GM21717 (cell line): ENCODE measurements at regions not wholly inside any gene's neighbourhood (a gene's known extent, or its start where the extent isn't known, plus 50 kb on each side); places are given as distances from the start of the nearest gene placed in this dataset.
"Not testable (repeated sequence)": the region's sequence is repeated elsewhere in the genome, so short reads cannot be mapped to it uniquely, and the experiment has no call there.

Source experiments
- ATAC-seq: cut with Tn5 transposase; IDR thresholded peaks from one replicate; pipeline ENCODE4 v1.9.1; 2021; ENCODE audit warnings: mild to moderate bottlenecking, moderate library complexity; ENCODE audit not compliant: unreplicated experiment

- no peak for ATAC-seq
These were observed 1160.7 kb downstream of the CNTNAP5 start for GRCh38 chr2:125185691-125186270.

GRCh38 chr2:125207431-125207830 is 1182.3 kb downstream of the CNTNAP5 start:
- no peak for ATAC-seq

GRCh38 chr2:125216321-125216720 is 1191.2 kb downstream of the CNTNAP5 start:
- ATAC-seq, result no peak

DNA sequence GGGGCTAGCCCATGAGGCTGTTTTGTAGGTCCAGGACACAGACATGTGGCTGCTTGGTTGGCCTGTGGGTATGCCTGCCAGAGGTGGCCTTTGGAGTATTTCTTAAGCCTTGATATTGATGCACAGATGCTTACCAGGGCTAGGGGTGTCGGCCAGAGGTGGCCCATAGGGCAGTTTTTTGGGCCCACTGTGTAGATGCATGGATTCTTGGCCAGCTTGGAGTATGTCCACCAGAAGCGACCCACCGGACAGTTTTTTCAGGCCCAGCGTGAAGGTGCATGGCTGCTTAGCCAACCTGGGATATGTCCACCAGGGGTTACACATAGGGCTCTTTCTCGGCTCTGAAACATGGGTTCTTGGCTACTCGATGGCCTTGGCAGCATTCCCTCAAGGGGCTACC is 1199.1 kb downstream of the CNTNAP5 start:
- no peak for ATAC-seq

- no peak for ATAC-seq
These were observed 1199.7 kb downstream of the CNTNAP5 start for GRCh38 chr2:125224830-125225229.

- ATAC-seq, result no peak
These were observed 1202.8 kb downstream of the CNTNAP5 start for GRCh38 chr2:125227843-125228392.

GRCh38 chr2:125240870-125241269 is 1215.8 kb downstream of the CNTNAP5 start:
- no peak for ATAC-seq

- ATAC-seq, result no peak
These were observed 1218.0 kb downstream of the CNTNAP5 start for GRCh38 chr2:125243074-125243473.

- no peak for ATAC-seq
These were observed 1228.9 kb downstream of the CNTNAP5 start for GRCh38 chr2:125254010-125254409.

DNA sequence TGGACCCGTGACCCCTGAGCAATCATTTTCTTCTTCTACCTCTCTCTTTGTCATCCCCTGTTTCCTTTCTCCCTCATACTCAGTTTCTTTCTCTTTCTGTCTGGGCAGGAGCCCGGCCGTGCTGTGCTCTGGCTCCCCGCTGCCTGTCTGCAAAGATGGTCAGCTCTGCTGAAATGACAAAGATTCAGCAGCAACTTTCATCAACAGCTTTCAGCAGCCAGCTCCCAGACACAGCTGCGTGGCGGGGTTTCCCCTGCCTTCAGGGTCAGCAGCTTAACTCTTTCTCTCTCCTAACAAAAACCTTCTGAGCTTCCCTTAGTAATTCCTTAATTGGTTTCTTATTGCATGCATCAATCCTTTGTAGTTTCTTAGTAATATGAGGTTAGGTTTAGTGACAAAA is 1234.4 kb downstream of the CNTNAP5 start:
- ATAC-seq, result no peak

DNA sequence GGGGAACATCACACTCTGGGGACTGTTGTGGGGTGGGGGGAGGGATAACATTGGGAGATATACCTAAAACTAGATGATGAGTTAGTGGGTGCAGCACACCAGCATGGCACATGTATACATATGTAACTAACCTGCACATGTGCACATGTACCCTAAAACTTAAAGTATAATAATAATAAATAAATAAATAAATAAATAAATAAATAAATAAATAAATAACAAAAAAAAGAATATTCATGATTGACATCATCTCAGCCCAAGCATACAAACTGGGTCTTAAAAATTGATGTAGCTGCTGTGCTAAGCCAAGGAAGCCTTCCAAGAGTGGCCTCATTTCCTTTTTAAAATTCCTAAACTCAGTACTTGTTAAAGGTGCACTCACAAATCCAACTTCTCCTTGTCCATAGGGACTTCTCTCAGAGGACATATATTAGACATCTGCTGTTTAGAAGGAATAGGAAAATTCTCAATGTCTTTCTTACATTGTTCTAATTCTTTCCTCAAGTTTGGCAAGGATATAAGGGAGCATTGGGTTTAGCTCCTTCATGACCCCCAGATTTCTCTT is 1235.4 kb downstream of the CNTNAP5 start:
- not testable (repeated sequence) for ATAC-seq

DNA sequence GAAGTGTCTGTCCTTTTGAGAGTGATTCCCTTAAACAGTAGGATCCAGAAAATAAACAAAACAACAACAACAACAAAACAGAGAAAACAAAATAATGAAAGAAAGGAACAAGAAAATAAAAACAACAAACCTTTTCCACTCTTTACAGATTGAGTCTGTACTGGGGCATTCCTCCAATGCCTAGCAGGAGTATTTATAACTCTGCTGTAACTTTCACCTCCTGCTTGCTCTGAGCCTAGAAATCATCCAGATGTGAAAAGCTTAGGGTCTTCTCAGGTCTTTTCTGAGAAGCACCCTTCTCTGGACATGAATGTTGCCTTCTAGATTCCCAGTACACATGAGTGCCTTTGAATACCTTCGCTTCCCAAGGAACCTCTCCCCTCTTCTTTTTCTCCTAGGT is 1239.4 kb downstream of the CNTNAP5 start:
- ATAC-seq, result no peak

DNA sequence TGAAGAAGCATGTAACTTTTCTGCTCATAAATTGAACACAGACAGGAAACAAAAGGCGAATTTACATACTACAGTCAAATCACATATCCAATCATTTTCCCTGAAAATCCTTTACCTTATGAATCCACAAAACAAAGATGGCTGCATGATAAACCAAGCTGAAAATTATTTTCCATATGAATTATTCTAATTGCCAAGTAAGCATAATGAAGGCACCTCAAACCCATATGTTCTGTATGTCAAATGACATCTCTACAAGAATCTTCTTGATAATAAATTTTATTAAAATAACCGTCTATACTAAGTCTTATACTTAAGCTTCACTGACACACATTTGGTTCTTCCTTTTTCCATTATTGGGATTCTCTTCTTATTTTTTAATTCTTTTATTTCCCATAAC is 1242.6 kb downstream of the CNTNAP5 start:
- ATAC-seq, result no peak

DNA sequence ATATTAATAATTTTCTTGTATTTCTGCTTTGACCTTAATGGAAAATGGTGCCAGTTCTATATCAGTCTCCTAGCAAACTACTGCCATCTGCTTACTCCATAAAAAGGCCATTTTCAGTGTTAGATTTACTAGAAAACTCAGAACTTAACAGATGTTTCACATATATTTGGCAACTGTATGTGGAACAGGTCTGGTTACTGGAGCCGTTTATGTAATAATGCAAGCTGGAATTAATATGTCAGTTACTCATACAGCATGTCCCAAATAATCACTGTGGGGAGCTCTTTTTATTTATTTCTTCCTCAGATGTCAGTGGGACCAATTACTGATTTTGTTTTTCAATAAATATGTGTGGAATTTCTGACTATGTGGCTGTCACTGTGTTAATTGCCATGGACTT is 1247.6 kb downstream of the CNTNAP5 start:
- no peak for ATAC-seq

- ATAC-seq, result no peak
These were observed 1249.6 kb downstream of the CNTNAP5 start for GRCh38 chr2:125274718-125275117.

DNA sequence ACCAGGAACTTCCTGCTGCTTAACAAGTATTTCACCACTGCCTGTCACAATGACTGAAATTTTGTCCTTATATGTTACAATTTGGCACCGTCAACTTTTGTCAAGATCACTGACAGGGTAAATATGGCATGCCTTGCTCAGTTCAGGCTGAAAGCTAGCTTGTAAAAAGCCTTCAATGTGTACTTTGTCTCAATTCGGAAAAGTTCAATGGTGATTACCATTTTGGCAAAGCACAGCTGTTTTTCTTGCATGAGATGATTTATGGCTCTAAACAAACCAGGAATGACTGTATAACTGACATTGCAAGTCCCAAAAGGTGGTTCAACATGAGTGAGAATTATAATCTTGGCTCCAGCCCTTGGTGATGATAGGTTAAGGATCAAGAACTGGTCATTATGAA is 1255.2 kb downstream of the CNTNAP5 start:
- no peak for ATAC-seq

GRCh38 chr2:125281242-125281641 is 1256.2 kb downstream of the CNTNAP5 start:
- no peak for ATAC-seq

GRCh38 chr2:125296742-125297141 is 1271.7 kb downstream of the CNTNAP5 start:
- ATAC-seq, result no peak

- ATAC-seq, result no peak
These were observed 1285.7 kb downstream of the CNTNAP5 start for GRCh38 chr2:125310657-125311364.

DNA sequence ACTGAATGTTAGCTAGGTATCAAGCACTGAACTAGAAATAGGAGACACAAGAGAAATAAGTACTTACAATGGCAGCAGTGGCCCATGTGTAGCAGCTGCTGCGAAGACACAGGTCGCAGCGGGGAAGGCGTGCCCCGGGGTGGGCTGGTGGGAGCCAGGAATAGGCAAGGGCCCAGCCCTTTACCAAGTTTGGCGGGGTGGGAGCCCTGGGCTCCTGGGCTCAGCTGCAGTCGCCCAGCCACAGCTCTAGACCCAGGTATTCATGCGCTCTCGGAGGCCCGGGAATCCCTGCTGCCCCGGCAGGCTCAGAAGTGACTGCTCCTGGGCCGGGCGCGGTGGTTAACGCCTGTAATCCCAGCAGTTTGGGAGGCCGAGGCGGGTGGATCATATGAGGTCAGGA is 1287.3 kb downstream of the CNTNAP5 start:
- no peak for ATAC-seq

DNA sequence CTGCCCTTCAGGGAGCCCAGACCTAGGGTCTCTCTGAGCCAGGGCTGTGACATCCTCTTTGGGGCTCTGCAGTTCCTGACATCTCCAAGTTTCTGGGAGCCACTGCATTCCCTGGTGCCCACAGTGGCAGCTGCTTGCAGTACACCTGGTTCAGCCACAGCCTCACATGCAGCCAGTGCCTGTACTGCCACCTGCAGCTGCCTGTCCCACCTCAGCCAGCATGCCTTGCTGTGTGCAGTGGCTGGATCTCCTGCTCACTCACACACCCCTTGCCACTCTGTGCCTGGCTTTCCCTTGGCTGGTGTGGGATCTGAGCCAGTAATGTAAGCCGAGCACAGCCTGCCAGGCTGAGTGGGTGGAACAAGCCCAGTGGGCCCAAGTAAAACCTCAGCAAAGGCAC is 1288.7 kb downstream of the CNTNAP5 start:
- ATAC-seq, result no peak

DNA sequence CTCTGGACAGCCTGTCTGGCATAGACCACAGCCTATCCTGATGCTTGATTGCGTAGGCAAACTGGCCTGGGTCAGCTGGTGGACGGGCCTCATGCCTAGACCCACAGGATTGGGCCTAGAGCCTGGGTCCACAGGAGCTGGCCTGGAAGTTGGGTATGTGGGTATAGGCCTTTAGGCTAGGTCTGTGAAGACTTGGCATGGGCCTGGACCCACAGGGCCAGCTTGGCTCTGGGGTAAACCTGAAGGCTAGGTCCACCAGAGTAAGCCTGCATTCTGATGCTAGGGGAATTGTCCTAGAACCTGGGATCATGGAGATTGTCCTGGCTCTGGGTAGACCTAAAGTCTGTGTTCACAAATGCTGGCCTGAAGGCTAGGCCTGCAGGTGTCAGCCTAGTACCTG is 1293.7 kb downstream of the CNTNAP5 start:
- ATAC-seq, result no peak
